BJ (cell line): ENCODE measurements at regions not wholly inside any gene's neighbourhood (a gene's known extent, or its start where the extent isn't known, plus 50 kb on each side); places are given as distances from the start of the nearest gene placed in this dataset.

Source experiments
- CTCF ChIA-PET: fragments of 350-600 bp; formaldehyde crosslinking; extraction: SDS; loops from one replicate; lab custom pipeline; 2021; ENCODE audit warnings: antibody characterized with exemption, inconsistent platforms; lab: Yijun Ruan, JAX
- POLR2A ChIA-PET: fragments of 300-600 bp; sonication (Branson Sonifier 250); formaldehyde crosslinking; extraction: SDS; loops from one replicate; lab custom pipeline; 2021; ENCODE audit warnings: antibody characterized with exemption; lab: Charles Lee
- DNase-seq: peaks from one replicate; pipeline ENCODE4 v3.0.0-alpha.2; 2011; ENCODE audit warnings: low read depth
- H3K27me3 ChIP-seq: 2 replicates; pipeline ENCODE4 v1.6.0; 2011; ENCODE audit warnings: low read length; ENCODE audit not compliant: control insufficient read depth, insufficient read depth
- H3K36me3 ChIP-seq: 2 replicates; pipeline ENCODE4 v1.5.1; 2011; ENCODE audit warnings: low read length; ENCODE audit not compliant: control insufficient read depth, insufficient read depth
- H3K4me3 ChIP-seq: 2 replicates; pipeline ENCODE4 v1.5.1; 2011; ENCODE audit warnings: low read depth, mild to moderate bottlenecking, control low read depth, low read length
- TF ChIP-seq, protein P1 (sequence below): IDR thresholded peaks from 2 replicates; pipeline ENCODE4 v1.5.1; 2011; ENCODE audit warnings: low read depth, mild to moderate bottlenecking, control low read depth, inconsistent platforms, low read length, moderate library complexity; ENCODE audit not compliant: insufficient read depth

DNA sequence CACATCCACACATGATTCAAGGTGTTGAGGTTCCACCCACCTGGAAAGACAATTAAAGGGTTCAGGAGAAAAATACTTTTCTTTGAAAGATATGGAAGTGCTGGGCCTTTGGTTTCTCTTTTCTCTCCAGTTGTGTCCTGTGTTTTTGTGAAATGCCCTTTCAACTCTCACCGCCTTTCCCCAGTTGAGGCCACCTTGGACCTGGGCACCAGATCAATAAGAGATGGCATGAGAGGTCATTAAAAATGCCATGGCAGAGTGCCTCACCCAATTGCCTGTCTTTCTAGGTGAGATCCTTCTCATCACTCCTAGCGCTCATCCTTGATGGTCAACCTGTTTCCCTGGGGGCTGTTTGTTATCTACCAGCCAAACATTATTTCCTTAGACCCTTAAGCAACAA is 453.9 kb downstream of the TSN start:
- no peak overlapping the region for H3K4me3 ChIP-seq
- DNase-seq = no peak
- H3K27me3 ChIP-seq = no peaks in the 10 kb centered on the region
- ChIA-PET CTCF (no interaction called here), POLR2A (no interaction called here)
- no peaks in the 10 kb centered on the region for H3K36me3 ChIP-seq
- TF ChIP-seq, protein P1, sequence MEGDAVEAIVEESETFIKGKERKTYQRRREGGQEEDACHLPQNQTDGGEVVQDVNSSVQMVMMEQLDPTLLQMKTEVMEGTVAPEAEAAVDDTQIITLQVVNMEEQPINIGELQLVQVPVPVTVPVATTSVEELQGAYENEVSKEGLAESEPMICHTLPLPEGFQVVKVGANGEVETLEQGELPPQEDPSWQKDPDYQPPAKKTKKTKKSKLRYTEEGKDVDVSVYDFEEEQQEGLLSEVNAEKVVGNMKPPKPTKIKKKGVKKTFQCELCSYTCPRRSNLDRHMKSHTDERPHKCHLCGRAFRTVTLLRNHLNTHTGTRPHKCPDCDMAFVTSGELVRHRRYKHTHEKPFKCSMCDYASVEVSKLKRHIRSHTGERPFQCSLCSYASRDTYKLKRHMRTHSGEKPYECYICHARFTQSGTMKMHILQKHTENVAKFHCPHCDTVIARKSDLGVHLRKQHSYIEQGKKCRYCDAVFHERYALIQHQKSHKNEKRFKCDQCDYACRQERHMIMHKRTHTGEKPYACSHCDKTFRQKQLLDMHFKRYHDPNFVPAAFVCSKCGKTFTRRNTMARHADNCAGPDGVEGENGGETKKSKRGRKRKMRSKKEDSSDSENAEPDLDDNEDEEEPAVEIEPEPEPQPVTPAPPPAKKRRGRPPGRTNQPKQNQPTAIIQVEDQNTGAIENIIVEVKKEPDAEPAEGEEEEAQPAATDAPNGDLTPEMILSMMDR = no peak

DNA sequence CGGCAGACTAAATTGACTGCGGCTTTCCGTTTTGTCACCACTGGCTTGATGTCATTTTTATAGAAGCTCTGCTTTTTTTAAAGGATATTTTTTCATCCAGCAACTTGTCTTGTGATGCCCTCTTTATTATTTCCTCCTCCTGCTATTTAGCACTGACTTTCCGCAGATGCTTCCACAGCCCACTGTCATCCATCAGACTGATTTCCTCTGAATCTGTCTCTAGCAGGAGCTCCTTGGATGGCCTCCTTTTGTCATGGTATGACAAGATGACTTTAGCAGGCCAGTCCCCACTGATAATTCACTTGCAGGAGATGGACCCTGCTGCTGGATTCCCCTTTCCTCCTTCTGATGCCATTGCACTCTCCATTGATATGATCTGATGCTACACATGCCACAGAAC is 454.6 kb downstream of the TSN start:
- Histone ChIP-seq H3K36me3 (no peaks in the 10 kb centered on the region), H3K27me3 (no peaks in the 10 kb centered on the region), H3K4me3 (no peak overlapping the region)
- DNase-seq = no peak
- TF ChIP-seq, protein P1 = no peak
- ChIA-PET CTCF (no interaction called here), POLR2A (no interaction called here)

DNA sequence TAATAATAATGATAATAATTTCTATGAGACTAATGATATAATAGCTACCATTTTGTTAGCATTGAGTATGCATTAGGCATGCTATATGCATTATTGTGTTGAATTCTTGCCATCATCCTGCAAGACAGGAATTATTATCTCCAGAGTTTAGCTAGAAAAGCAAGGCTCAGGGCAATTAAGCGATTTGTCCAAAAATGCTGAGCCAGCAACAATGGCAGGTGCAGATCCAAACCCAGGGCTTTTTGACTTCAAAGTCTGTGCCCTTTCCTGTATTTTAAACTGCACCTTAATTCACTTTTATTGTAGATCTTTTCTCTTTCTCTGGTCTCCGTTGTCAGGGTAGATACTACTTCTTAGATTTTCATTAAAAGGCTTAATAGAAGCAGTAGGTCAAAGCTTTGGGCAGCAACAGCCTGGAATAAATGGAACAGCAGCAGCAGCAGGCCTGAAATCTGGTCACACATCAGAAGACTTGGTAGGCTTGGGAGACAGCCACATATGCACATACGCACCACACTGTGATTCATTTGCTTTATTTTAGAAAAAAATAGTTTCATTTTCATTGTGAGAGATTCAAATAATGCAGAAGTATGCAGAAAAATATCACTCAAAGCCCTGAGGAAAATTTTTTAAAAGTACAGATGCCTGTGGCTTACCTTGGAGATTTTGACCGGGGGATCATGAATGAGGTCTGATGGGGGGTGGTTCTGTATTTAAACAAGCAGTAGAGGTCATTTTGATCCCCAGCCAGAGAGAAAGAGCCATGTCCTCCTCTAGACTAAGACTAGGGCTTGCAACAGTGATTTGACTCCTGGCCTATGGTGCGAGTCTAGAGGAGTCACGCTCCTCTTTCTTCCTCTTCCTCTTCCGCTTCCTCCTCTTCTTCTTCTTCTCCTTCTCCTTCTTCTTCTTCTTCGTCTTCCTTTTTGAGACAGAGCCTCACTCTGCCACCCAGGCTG is 455.7 kb downstream of the TSN start:
- Histone ChIP-seq H3K4me3 (no peak overlapping the region), H3K36me3 (no peaks in the 10 kb centered on the region), H3K27me3 (no peaks in the 10 kb centered on the region)
- ChIA-PET POLR2A (no interaction called here), CTCF (no interaction called here)
- TF ChIP-seq, protein P1 = no peak
- DNase-seq = no peak

DNA sequence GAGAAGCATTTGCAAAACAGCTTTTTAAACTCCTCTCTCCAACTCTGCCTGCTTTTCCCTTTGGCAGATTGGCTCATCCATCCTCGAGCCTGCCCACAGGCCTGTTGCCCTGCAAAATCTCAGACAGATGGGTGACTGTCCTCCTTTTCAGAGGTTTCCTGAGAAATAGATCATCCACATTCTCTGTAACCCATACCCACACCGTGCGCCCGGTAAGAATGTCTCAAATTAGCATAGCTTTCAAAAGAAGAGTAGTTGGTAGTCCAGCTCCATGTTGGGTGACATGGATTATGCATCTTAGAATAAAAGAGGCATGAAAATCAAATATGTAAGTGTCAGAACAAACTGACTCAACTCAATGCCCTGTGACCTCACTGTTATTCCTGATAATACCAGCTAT is 457.9 kb downstream of the TSN start:
- no peak for DNase-seq
- Histone ChIP-seq H3K4me3 (no peak overlapping the region), H3K27me3 (no peaks in the 10 kb centered on the region), H3K36me3 (no peaks in the 10 kb centered on the region)
- TF ChIP-seq, protein P1 = no peak
- ChIA-PET POLR2A (no interaction called here), CTCF (interaction anchor here (1.2 kb wide), 1 partner anchor 9 kb away, joined by 4 read pairs; no protein-coding TSS in a partner anchor)

DNA sequence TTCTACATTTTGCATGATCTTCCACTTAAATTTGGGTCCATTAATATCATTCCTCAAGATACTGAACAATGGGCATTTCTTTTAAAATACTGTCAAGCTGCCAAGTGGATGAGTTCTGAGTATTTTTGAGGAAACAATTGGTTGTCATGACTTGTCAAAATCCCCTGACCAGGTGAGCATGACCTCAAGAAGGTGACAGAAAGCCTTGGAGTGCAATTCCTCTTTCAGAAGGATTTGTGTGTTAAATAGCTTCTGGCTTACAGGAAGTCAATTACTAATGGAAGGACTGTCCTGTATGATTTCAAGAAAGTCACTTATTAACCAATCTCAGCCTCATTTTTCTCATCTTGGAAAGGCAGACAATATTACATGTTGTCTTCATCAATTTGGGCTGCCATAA is 460.6 kb downstream of the TSN start:
- no peaks in the 10 kb centered on the region for H3K27me3 ChIP-seq

More for the DNA sequence above, 460.6 kb downstream of the TSN start:
- TF ChIP-seq, protein P1 = no peak
- H3K4me3 ChIP-seq = no peak overlapping the region
- ChIA-PET CTCF (no interaction called here), POLR2A (no interaction called here)
- H3K36me3 ChIP-seq = no peaks in the 10 kb centered on the region
- no peak for DNase-seq
